Right lobe of liver (tissue), 4 donors: ENCODE measurements at regions not wholly inside any gene's neighbourhood (a gene's known extent, or its start where the extent isn't known, plus 50 kb on each side); places are given as distances from the start of the nearest gene placed in this dataset.

Experiments used
- POLR2A ChIP-seq: fragments of 450-650 bp; IDR thresholded peaks from one replicate; pipeline ENCODE4 v1.6.1; 2017; ENCODE audit warnings: antibody characterized with exemption, mild to moderate bottlenecking
- TF ChIP-seq, protein P1 (sequence below), 4 donors: fragments of 200-600 bp in 3 of 4; fragments of 450-650 bp in 1 of 4; IDR thresholded peaks; one replicate each; pipeline versions ENCODE4 v1.5.1 to v1.8.0; 2016 to 2022; ENCODE audit warnings: antibody characterized with exemption in 4 of 4, mild to moderate bottlenecking in 2 of 4
- donor health status: DM: no; HTN: no; CAD: no.
- donor health status: DM: no; HTN: no; CAD: no.
- donor health status: DM: no; HTN: yes; CAD: no.

DNA sequence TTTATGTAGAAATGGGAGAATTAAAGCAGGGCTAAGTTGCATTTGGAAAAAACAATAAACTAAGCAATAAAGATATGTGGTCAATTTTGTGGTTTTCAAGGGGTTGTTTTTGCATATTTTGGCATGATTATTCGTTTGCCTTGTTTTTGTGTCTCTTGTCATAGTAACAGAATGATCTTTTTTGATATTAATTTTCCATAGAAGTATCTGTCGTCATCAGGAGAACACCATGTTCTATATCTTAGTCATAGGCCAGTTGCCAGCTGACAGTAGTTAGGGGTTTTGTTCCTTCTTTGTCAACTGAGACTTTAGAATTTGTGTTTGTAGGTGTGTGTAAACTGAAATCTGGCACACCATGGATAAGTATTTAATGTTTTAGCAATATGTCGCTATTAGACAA lies 1354.8 kb downstream of the LRFN5 start:
- TF ChIP-seq POLR2A, result no peak
- TF ChIP-seq, protein P1, sequence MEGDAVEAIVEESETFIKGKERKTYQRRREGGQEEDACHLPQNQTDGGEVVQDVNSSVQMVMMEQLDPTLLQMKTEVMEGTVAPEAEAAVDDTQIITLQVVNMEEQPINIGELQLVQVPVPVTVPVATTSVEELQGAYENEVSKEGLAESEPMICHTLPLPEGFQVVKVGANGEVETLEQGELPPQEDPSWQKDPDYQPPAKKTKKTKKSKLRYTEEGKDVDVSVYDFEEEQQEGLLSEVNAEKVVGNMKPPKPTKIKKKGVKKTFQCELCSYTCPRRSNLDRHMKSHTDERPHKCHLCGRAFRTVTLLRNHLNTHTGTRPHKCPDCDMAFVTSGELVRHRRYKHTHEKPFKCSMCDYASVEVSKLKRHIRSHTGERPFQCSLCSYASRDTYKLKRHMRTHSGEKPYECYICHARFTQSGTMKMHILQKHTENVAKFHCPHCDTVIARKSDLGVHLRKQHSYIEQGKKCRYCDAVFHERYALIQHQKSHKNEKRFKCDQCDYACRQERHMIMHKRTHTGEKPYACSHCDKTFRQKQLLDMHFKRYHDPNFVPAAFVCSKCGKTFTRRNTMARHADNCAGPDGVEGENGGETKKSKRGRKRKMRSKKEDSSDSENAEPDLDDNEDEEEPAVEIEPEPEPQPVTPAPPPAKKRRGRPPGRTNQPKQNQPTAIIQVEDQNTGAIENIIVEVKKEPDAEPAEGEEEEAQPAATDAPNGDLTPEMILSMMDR (IDR thresholded peaks at IDR 0.05), result no peak
